NCI-H524 treated with DMSO at 0.1 percent for 48 hours (cell line): ENCODE measurements at regions not wholly inside any gene's neighbourhood (a gene's known extent, or its start where the extent isn't known, plus 50 kb on each side); places are given as distances from the start of the nearest gene placed in this dataset.

Source experiments
- DNase-seq: peaks from one replicate; lab custom pipeline; 2025; lab: John Stamatoyannopoulos, UW

GRCh38 chr3:117252651-117253050 is 543.1 kb downstream of the TUSC7 start:
- DNase-seq = no peak

- DNase-seq = no peak
These were observed 544.1 kb downstream of the TUSC7 start for GRCh38 chr3:117253636-117254035.

- DNase-seq = no peak
These were observed 545.4 kb downstream of the TUSC7 start for GRCh38 chr3:117254985-117255384.

GRCh38 chr3:117255736-117256135 is 546.2 kb downstream of the TUSC7 start:
- no peak for DNase-seq

GRCh38 chr3:117261983-117262421 is 552.4 kb downstream of the TUSC7 start:
- no peak for DNase-seq

- DNase-seq = peak; percentile 68
These were observed 553.7 kb downstream of the TUSC7 start for GRCh38 chr3:117263270-117263669.

- no peak for DNase-seq
These were observed 554.2 kb downstream of the TUSC7 start for GRCh38 chr3:117263745-117264144.

GRCh38 chr3:117264204-117264994 is 554.8 kb downstream of the TUSC7 start:
- DNase-seq = no peak

DNA sequence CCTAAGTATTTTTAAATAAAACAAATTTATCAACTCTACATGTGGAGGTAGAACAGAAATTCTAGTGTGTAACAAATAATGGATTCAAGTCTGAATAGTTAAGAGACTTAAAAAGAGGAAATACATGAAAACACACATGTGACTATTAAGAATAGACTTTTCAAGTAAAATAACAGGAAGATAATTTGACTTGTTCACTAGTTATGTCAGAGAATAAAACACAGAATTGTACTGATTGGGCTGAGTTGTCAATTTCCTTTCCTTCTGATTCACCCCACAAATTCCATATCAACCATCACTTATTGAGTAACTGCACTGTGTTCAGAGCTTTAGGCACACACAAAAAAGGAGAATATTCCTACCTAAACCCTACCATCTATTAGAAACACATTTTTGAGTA is 557.2 kb downstream of the TUSC7 start:
- no peak for DNase-seq

DNA sequence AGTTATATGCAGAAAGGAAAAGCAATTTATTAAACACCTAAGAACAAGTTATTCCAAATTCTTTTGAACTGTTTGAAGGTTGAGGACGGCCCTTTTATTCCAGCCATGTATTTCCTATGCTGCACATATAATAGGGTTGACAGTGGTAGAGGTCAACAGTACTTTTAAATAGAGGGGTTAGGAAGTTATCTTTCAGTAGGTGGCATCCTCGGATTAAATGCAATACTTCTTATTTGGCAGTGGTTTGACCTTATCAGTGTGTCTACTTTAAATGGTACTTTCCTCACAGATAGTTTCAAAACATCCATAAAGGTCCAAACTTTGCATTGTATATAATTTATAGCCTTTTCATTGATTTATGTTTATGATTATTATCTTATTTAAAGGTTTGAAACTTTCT is 558.7 kb downstream of the TUSC7 start:
- no peak for DNase-seq

DNA sequence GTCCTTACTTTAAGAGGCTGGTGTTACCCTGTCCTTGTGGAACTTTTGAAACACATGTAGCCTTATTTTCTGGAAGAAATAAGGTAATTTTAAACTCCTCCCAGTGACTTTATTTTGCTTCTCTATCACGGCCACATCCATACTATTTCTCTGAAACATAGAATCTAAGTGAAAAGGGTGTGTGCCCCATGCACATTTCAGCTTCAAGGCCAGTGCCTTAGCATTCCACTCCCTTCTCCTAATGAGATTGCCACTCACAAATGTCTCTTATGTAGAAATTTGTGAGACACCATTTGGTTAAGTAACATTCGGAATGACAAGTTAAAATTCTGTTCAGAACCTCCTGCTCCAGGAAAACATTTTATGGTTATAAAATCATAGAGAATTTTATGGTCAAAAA is 562.7 kb downstream of the TUSC7 start:
- DNase-seq = no peak

DNA sequence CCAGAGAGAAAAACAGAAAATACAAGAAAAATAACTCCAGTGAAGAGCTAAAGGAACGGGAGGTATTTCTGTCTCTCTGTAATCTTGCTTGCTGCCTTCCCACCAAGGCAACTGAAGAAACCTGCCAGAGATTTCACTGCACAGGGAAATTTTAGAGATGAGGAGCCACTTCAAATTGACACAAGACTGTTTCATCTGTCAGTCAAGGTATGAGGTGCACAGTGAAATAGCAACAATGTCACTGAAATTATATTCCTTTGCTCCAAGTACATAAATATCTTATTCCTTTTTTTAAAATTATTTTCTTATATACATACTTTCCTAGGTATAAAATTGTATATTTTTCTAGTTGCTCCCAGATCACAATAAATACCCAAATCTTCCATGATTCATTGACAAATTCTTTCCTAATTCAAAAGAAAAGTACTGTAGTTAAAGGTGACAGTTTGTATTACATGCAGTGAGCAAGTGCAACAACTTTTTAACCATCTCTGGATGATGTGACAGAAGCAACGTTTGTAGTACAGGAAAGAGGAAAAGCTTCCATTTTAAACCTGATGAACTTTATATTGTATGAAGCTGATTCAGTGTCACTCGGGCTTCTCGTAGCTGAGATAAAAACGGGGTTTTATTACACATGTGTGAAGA is 563.4 kb downstream of the TUSC7 start:
- no peak for DNase-seq

DNA sequence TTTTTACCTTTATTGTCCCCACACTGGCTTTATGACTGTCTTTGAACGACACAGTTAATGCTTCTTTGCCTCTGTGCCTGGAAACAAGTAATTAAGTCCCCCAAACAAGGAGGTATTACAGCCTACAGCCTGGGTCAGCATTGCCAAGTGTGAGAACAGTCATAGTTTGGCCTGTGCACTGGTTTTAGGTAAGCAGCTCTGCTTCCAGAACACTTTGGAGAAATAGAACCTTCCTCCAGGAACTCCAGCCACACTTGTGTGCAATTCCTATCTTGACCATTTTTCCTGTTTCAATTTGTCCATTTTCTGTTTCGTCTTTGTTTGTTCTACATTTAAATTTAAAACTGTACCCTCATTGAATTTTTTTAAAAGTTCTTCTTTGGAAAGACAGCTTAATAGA is 568.2 kb downstream of the TUSC7 start:
- DNase-seq = no peak

DNA sequence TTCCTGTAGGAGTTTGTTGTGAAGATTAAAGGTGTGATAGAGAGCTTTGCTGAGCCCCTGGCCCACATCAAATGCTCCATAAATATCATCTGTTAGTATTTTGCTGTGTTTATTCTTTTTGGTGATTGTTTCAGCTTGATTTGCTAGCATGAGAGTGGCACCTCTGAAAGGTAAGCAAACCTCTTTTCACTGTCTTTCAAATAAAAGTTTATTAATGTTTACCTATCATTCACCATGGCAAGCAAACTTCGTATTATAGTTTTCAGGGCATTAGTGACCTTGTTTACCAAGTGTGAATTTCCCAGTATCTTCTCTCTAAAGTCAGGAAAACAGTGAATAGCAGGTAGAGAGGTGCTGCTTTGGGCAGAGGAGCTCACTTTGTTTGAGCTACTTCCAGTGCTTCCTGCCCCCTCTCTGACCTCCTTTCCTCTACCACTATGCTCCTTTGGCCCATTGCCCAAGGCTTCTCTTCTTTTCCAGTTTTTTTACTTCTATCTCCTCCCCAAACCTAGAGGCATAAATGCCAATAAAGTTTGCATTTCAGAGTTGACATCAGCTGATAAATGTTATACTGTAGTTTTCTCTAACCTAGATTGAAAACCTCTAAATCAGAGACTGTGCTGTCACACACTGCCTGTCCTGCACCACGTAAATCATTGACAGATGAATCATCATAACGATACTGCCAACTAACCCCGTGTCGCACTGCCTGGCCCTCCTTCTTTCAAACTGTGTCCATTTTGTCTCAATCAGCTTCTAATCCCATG is 569.0 kb downstream of the TUSC7 start:
- no peak for DNase-seq

- no peak for DNase-seq
These were observed 571.8 kb downstream of the TUSC7 start for GRCh38 chr3:117281371-117281770.

GRCh38 chr3:117282566-117282965 is 573.0 kb downstream of the TUSC7 start:
- peak; percentile 49 for DNase-seq

DNA sequence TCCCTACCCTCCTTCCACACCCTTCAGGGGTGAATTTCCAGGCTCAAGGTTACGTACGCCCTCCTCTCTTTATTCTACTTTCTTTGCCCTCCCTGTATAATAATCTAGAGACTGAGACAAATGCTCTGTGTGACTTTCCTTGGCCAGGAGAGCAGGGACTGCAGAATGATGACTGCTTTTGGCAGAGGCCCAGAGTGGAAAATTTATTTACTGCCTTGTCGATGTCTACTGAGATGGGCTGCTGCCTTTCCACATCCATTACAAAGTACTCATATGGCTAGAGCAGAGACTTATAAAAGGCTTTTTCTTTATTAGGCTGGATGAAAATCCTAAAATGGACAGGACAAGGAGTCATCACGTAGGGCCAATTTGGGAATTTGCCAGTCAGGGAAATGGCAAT is 576.2 kb downstream of the TUSC7 start:
- DNase-seq = no peak

DNA sequence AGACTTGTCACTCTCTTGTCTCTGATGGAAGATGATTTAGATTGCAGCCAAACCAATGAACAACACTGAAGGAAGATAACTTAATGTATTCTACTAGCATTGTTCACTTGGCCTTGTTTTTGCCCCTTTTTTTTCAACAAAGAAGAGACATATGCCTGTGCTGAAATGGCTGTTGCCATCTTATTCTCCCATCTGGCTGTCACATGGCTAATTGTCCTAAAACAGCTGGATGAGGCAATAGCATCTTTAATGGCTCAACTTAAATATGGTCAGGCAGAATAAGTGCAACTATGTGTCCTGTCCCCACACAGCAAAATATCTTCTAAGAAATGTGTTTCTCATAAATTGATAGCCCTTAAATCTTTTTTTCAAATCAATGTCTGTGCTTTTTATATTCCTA is 576.9 kb downstream of the TUSC7 start:
- DNase-seq = peak; percentile 16

DNA sequence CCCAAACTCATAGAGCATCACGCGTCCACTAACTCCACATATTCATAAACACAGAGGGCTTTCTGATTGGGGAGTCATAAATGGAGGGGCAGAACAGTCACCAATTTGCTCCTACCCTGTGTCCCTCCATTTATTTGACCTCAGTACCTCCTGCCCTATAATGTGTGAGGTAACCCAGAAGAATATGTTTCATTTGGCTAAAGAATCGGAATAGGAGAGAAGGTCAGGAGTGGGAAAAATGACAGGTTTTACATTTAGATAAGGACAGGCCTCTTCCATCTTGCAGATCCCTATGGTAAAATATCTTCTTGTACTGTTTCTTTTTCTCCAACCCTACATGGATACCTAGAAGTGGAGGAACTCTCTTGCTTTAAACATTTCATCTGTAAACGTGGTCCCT is 578.0 kb downstream of the TUSC7 start:
- DNase-seq = no peak

GRCh38 chr3:117291476-117291875 is 581.9 kb downstream of the TUSC7 start:
- no peak for DNase-seq

DNA sequence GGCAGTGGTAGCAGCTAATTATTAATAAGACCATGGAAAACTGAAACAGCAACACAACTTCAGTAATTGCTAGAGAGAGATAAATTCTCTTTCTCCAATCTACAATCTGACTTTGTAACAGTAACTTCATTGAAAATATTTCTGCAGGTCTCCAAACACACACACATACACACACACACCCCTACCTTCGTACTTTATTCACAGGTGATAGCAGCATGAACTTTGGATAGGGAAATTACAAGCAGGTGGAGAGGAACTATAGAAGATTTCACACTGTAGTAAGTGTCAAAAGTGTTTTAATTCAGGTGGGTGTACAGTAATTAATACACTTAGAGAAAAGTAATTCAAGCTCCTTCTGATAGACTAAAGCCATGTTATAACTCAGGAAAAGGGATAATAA is 587.5 kb downstream of the TUSC7 start:
- no peak for DNase-seq

GRCh38 chr3:117297541-117297940 is 588.0 kb downstream of the TUSC7 start:
- DNase-seq = no peak

- DNase-seq = no peak
These were observed 588.7 kb downstream of the TUSC7 start for GRCh38 chr3:117298273-117298672.
